Stimulated activated effector memory CD8-positive, alpha-beta T cell treated with anti-CD3 and anti-CD28 coated beads, Interleukin-12 subunit alpha, Interleukin-12 subunit beta, amount 100 ng/mL, for 72 hours (primary cell): ENCODE measurements at regions not wholly inside any gene's neighbourhood (a gene's known extent, or its start where the extent isn't known, plus 50 kb on each side); places are given as distances from the start of the nearest gene placed in this dataset.
"Not testable (repeated sequence)": the region's sequence is repeated elsewhere in the genome, so short reads cannot be mapped to it uniquely, and the experiment has no call there.

Experiments used
- ATAC-seq: fragments of 150-1000 bp; cut with Tn5 transposase; 2 replicates; pipeline ENCODE4 v1.10.0; 2021
- DNase-seq, 2 donors: peaks; one replicate each; pipeline ENCODE4 v3.0.0; 2021 to 2022; ENCODE audit warnings: low spot score in 2 of 2
- H3K27ac Mint-ChIP-seq: one replicate; pipeline ENCODE4 v1.8.0; 2022; ENCODE audit warnings: mild to moderate bottlenecking, mixed read lengths
- H3K36me3 Mint-ChIP-seq: one replicate; pipeline ENCODE4 v1.8.0; 2022; ENCODE audit warnings: mild to moderate bottlenecking, mixed read lengths
- H3K4me1 Mint-ChIP-seq: one replicate; pipeline ENCODE4 v1.8.0; 2022; ENCODE audit warnings: mixed read lengths
- H3K4me3 Mint-ChIP-seq: one replicate; pipeline ENCODE4 v1.8.0; 2022; ENCODE audit warnings: mild to moderate bottlenecking, mixed read lengths
- H3K9me3 Mint-ChIP-seq: one replicate; pipeline ENCODE4 v1.8.0; 2022; ENCODE audit warnings: mixed read lengths

GRCh38 chr22:48483764-48484528 is 1343.7 kb downstream of the BRD1 start:
- Mint-ChIP-seq H3K9me3 (no peaks in the 10 kb centered on the region), H3K4me1 (no peaks in the 10 kb centered on the region), H3K4me3 (no peak overlapping the region), H3K36me3 (no peaks in the 10 kb centered on the region), H3K27ac (no peak overlapping the region)
- ATAC-seq (no peak), DNase-seq (no peak)

- no peak overlapping the region for H3K27ac Mint-ChIP-seq
- H3K4me3 Mint-ChIP-seq: no peak overlapping the region
- H3K9me3 Mint-ChIP-seq: no peaks in the 10 kb centered on the region
- DNase-seq (no peak), ATAC-seq (no peak)
- H3K4me1 Mint-ChIP-seq: no peaks in the 10 kb centered on the region
- H3K36me3 Mint-ChIP-seq: no peaks in the 10 kb centered on the region
These were observed 1344.9 kb downstream of the BRD1 start for GRCh38 chr22:48482771-48483170.

- H3K9me3 Mint-ChIP-seq, DNase-seq, H3K4me1 Mint-ChIP-seq, ATAC-seq, H3K4me3 Mint-ChIP-seq, H3K36me3 Mint-ChIP-seq, H3K27ac Mint-ChIP-seq: not testable (repeated sequence)
These were observed 1345.5 kb downstream of the BRD1 start for GRCh38 chr22:48482198-48482597.

- no peak overlapping the region for H3K27ac Mint-ChIP-seq
- no peaks in the 10 kb centered on the region for H3K4me1 Mint-ChIP-seq
- no peak overlapping the region for H3K4me3 Mint-ChIP-seq
- H3K36me3 Mint-ChIP-seq: no peaks in the 10 kb centered on the region
- ATAC-seq (no peak), DNase-seq (no peak)
- no peaks in the 10 kb centered on the region for H3K9me3 Mint-ChIP-seq
These were observed 1345.9 kb downstream of the BRD1 start for GRCh38 chr22:48481748-48482147.

- no peaks in the 10 kb centered on the region for H3K4me1 Mint-ChIP-seq
- H3K27ac Mint-ChIP-seq: no peak overlapping the region
- no peaks in the 10 kb centered on the region for H3K36me3 Mint-ChIP-seq
- no peaks in the 10 kb centered on the region for H3K9me3 Mint-ChIP-seq
- no peak overlapping the region for H3K4me3 Mint-ChIP-seq
- ATAC-seq (no peak), DNase-seq (no peak)
These were observed 1349.0 kb downstream of the BRD1 start for GRCh38 chr22:48478529-48479265.

GRCh38 chr22:48478124-48478523 is 1349.5 kb downstream of the BRD1 start:
- no peak overlapping the region for H3K4me3 Mint-ChIP-seq
- no peaks in the 10 kb centered on the region for H3K4me1 Mint-ChIP-seq
- ATAC-seq (no peak), DNase-seq (no peak)
- no peaks in the 10 kb centered on the region for H3K9me3 Mint-ChIP-seq
- H3K27ac Mint-ChIP-seq: no peak overlapping the region
- no peaks in the 10 kb centered on the region for H3K36me3 Mint-ChIP-seq

GRCh38 chr22:48477031-48477721 is 1350.5 kb downstream of the BRD1 start:
- Mint-ChIP-seq H3K9me3 (no peaks in the 10 kb centered on the region), H3K27ac (no peak overlapping the region), H3K4me1 (no peaks in the 10 kb centered on the region), H3K4me3 (no peak overlapping the region), H3K36me3 (no peaks in the 10 kb centered on the region)
- ATAC-seq (peak; percentile 32), DNase-seq (no peak)

GRCh38 chr22:48476577-48476976 is 1351.1 kb downstream of the BRD1 start:
- ATAC-seq: no peak
- Mint-ChIP-seq H3K36me3 (no peaks in the 10 kb centered on the region), H3K27ac (no peak overlapping the region), H3K4me3 (no peak overlapping the region), H3K9me3 (no peaks in the 10 kb centered on the region), H3K4me1 (no peaks in the 10 kb centered on the region)
- DNase-seq: no peak

GRCh38 chr22:48475661-48476345 is 1351.9 kb downstream of the BRD1 start:
- Mint-ChIP-seq H3K4me3 (no peak overlapping the region), H3K4me1 (no peaks in the 10 kb centered on the region), H3K27ac (no peak overlapping the region), H3K9me3 (no peaks in the 10 kb centered on the region), H3K36me3 (no peaks in the 10 kb centered on the region)
- ATAC-seq: no peak
- no peak for DNase-seq

- Mint-ChIP-seq H3K4me1 (no peaks in the 10 kb centered on the region), H3K27ac (no peak overlapping the region), H3K9me3 (no peaks in the 10 kb centered on the region), H3K4me3 (no peak overlapping the region), H3K36me3 (no peaks in the 10 kb centered on the region)
- DNase-seq (no peak), ATAC-seq (peak; percentile 16)
These were observed 1352.8 kb downstream of the BRD1 start for GRCh38 chr22:48474881-48475280.

- Mint-ChIP-seq H3K27ac (no peak overlapping the region), H3K9me3 (no peaks in the 10 kb centered on the region), H3K4me3 (no peak overlapping the region), H3K36me3 (no peaks in the 10 kb centered on the region), H3K4me1 (no peaks in the 10 kb centered on the region)
- ATAC-seq (no peak), DNase-seq (no peak)
These were observed 1354.5 kb downstream of the BRD1 start for GRCh38 chr22:48473202-48473601.

- Mint-ChIP-seq H3K4me1 (no peaks in the 10 kb centered on the region), H3K36me3 (no peaks in the 10 kb centered on the region), H3K27ac (no peak overlapping the region), H3K4me3 (no peak overlapping the region), H3K9me3 (no peaks in the 10 kb centered on the region)
- ATAC-seq: no peak
- DNase-seq: no peak
These were observed 1363.4 kb downstream of the BRD1 start for GRCh38 chr22:48464246-48464645.

GRCh38 chr22:48459859-48460823 is 1367.5 kb downstream of the BRD1 start:
- H3K4me1 Mint-ChIP-seq: no peaks in the 10 kb centered on the region
- ATAC-seq: no peak

GRCh38 chr22:48459259-48459658 is 1368.4 kb downstream of the BRD1 start:
- no peaks in the 10 kb centered on the region for H3K36me3 Mint-ChIP-seq
- ATAC-seq: no peak
- no peaks in the 10 kb centered on the region for H3K4me1 Mint-ChIP-seq
- H3K9me3 Mint-ChIP-seq: no peaks in the 10 kb centered on the region
- no peak overlapping the region for H3K27ac Mint-ChIP-seq
- no peak for DNase-seq
- H3K4me3 Mint-ChIP-seq: no peak overlapping the region

More at GRCh38 chr22:48459859-48460823, 1367.5 kb downstream of the BRD1 start:
- Mint-ChIP-seq H3K4me3 (no peak overlapping the region), H3K9me3 (no peaks in the 10 kb centered on the region), H3K27ac (no peak overlapping the region), H3K36me3 (no peaks in the 10 kb centered on the region)
- DNase-seq: no peak
